RPMI8226 (cell line): ENCODE measurements at regions not wholly inside any gene's neighbourhood (a gene's known extent, or its start where the extent isn't known, plus 50 kb on each side); places are given as distances from the start of the nearest gene placed in this dataset.
"Not testable (repeated sequence)": the region's sequence is repeated elsewhere in the genome, so short reads cannot be mapped to it uniquely, and the experiment has no call there.

Source experiments
- DNase-seq: peaks from one replicate; pipeline ENCODE4 v3.0.0-alpha.2; 2015

GRCh38 chr5:93359296-93359959 is 221.6 kb downstream of the NR2F1-AS1 start:
- no peak for DNase-seq

- DNase-seq, result no peak
Measured at GRCh38 chr5:93358176-93358575, 222.8 kb downstream of the NR2F1-AS1 start.

- DNase-seq, result no peak
Measured at GRCh38 chr5:93357686-93358085, 223.3 kb downstream of the NR2F1-AS1 start.

GRCh38 chr5:93355691-93356090 is 225.3 kb downstream of the NR2F1-AS1 start:
- no peak for DNase-seq

GRCh38 chr5:93352186-93352585 is 228.8 kb downstream of the NR2F1-AS1 start:
- no peak for DNase-seq

- DNase-seq, result no peak
Measured at GRCh38 chr5:93349613-93350012, 231.4 kb downstream of the NR2F1-AS1 start.

- DNase-seq, result no peak
Measured at GRCh38 chr5:93348231-93348630, 232.8 kb downstream of the NR2F1-AS1 start.

- DNase-seq, result not testable (repeated sequence)
Measured at GRCh38 chr5:93346850-93347249, 234.2 kb downstream of the NR2F1-AS1 start.

GRCh38 chr5:93346301-93346700 is 234.7 kb downstream of the NR2F1-AS1 start:
- DNase-seq, result no peak

GRCh38 chr5:93343570-93343969 is 237.4 kb downstream of the NR2F1-AS1 start:
- DNase-seq, result no peak

- DNase-seq, result no peak
Measured at GRCh38 chr5:93342563-93343061, 238.4 kb downstream of the NR2F1-AS1 start.

GRCh38 chr5:93340881-93341280 is 240.1 kb downstream of the NR2F1-AS1 start:
- no peak for DNase-seq

GRCh38 chr5:93337138-93337537 is 243.9 kb downstream of the NR2F1-AS1 start:
- no peak for DNase-seq

GRCh38 chr5:93336330-93337110 is 244.5 kb downstream of the NR2F1-AS1 start:
- no peak for DNase-seq

- no peak for DNase-seq
Measured at GRCh38 chr5:93331863-93332262, 249.2 kb downstream of the NR2F1-AS1 start.

GRCh38 chr5:93331241-93331640 is 249.8 kb downstream of the NR2F1-AS1 start:
- DNase-seq, result no peak

GRCh38 chr5:93330506-93330905 is 250.5 kb downstream of the NR2F1-AS1 start:
- DNase-seq, result no peak

- no peak for DNase-seq
Measured at GRCh38 chr5:93329756-93330155, 251.3 kb downstream of the NR2F1-AS1 start.

GRCh38 chr5:93328833-93329232 is 252.2 kb downstream of the NR2F1-AS1 start:
- DNase-seq, result no peak

- DNase-seq, result no peak
Measured at GRCh38 chr5:93327605-93328004, 253.4 kb downstream of the NR2F1-AS1 start.

GRCh38 chr5:93325946-93326345 is 255.1 kb downstream of the NR2F1-AS1 start:
- no peak for DNase-seq

- DNase-seq, result no peak
Measured at GRCh38 chr5:93322974-93323860, 257.8 kb downstream of the NR2F1-AS1 start.

- DNase-seq, result no peak
Measured at GRCh38 chr5:93320920-93321445, 260.0 kb downstream of the NR2F1-AS1 start.
